ENCODE measurements at regions not wholly inside any gene's neighbourhood (a gene's known extent, or its start where the extent isn't known, plus 50 kb on each side); places are given as distances from the start of the nearest gene placed in this dataset.

DNA sequence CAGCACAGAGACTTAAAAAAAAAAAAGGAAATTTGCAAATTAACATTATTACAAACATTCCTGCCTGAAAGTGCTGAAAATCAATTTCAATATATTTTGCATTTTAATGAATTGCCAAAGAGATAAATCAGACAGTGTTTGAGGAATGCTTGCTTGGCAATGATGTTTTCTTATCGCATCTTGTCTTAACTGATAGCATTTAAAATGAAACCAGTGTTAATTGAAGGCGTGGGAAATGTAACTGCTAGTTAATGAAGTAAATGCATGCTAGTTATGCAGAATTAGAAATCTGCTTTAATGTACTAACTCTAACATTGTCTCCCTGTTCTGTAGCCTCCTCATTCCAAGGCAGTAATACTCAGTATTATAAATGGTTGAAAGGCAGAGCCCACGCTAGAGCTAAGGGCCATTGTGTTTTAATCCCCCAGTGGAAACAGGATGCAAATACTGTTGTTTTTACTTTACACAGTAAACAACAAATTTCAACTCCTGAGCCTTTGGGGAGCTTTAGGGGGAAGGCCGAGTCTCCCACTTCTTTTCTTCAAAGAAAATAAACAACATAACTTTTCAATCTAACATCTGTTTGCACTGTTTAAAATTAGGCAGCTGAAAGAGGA lies 586.9 kb downstream of the TLE4 start:
- POLR2A ChIA-PET = no interaction called here
- no peak for FAIRE-seq
- Histone ChIP-seq H3K4me2 (ENCODE audit: insufficient read depth, low read length) (peak overlapping the region; percentile 82), H3K9me1 (replicated peaks; ENCODE audit: control insufficient read depth, extremely low read depth, insufficient read depth, low read length) (no peaks in the 10 kb centered on the region), H3K4me1 (ENCODE audit: control insufficient read depth, extremely low read depth, insufficient read depth, low read length) (peaks cover 18% of the 10 kb centered on the region), H2AFZ (ENCODE audit: low read depth, low read length) (no peak overlapping the region), H3K9me3 (replicated peaks; ENCODE audit: control insufficient read depth, insufficient read depth, low read length) (no peaks in the 10 kb centered on the region), H3K27me3 (ENCODE audit: control insufficient read depth in 2 of 2, insufficient read depth in 2 of 2, low read length in 2 of 2) (no peaks in the 10 kb centered on the region), H3K36me3 (ENCODE audit: control insufficient read depth in 2 of 2, extremely low read depth in 1 of 2, insufficient read depth in 2 of 2, low read length in 2 of 2) (no peaks in the 10 kb centered on the region), H3K4me3 (replicated peaks in 1 of 3; ENCODE audit: insufficient read depth in 1 of 3, low read depth in 1 of 3, low read length in 3 of 3) (no peak overlapping the region), H3K9ac (replicated peaks; ENCODE audit: extremely low read depth, insufficient read depth, low read length) (no peak overlapping the region), H3K27ac (ENCODE audit: insufficient read depth, low read depth, low read length) (no peak overlapping the region), H4K20me1 (replicated peaks; ENCODE audit: control insufficient read depth, extremely low read depth, insufficient read depth, low read length) (no peaks in the 10 kb centered on the region), H3K79me2 (ENCODE audit: control insufficient read depth, insufficient read depth, low read length) (no peaks in the 10 kb centered on the region)
- intact Hi-C loops (cut with micrococcal nuclease) = loop anchor here (5.0 kb wide), 1 partner anchor 356 kb away; no protein-coding TSS in a partner anchor
- TF ChIP-seq MAX (IDR thresholded peaks at IDR 0.05; ENCODE audit: insufficient read depth, insufficient read length) (no peak), GATA2 (IDR thresholded peaks at IDR 0.05; ENCODE audit: insufficient read depth, insufficient read length, low read depth, low read length) (no peak), MYC (IDR thresholded peaks at IDR 0.05; ENCODE audit: low read depth, low read length) (no peak), EZH2 (IDR thresholded peaks at IDR 0.05; ENCODE audit: borderline replicate concordance, low read depth, low read length, severe bottlenecking) (no peak), FOS (IDR thresholded peaks at IDR 0.05; ENCODE audit: borderline replicate concordance, insufficient read depth, low read length) (no peak), JUN (IDR thresholded peaks at IDR 0.05; ENCODE audit: borderline replicate concordance, insufficient read depth, insufficient read length, low read depth) (no peak), POLR2AphosphoS5 (IDR thresholded peaks at IDR 0.05; ENCODE audit: insufficient read depth, low read depth, low read length) (no peak), POLR2A (IDR thresholded peaks at IDR 0.05; ENCODE audit: low read depth, low read length) (no peak)
- TF ChIP-seq, protein P1, sequence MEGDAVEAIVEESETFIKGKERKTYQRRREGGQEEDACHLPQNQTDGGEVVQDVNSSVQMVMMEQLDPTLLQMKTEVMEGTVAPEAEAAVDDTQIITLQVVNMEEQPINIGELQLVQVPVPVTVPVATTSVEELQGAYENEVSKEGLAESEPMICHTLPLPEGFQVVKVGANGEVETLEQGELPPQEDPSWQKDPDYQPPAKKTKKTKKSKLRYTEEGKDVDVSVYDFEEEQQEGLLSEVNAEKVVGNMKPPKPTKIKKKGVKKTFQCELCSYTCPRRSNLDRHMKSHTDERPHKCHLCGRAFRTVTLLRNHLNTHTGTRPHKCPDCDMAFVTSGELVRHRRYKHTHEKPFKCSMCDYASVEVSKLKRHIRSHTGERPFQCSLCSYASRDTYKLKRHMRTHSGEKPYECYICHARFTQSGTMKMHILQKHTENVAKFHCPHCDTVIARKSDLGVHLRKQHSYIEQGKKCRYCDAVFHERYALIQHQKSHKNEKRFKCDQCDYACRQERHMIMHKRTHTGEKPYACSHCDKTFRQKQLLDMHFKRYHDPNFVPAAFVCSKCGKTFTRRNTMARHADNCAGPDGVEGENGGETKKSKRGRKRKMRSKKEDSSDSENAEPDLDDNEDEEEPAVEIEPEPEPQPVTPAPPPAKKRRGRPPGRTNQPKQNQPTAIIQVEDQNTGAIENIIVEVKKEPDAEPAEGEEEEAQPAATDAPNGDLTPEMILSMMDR (IDR thresholded peaks at IDR 0.05; ENCODE audit: extremely low read depth in 1 of 2, insufficient read depth in 1 of 2, low read depth in 1 of 2, low read length in 2 of 2) = no peak
- BruUV-seq (replicated peaks) = no TSS peak
- DNase-seq (ENCODE audit: low read depth, low spot score) = no peak
- CTCF ChIA-PET = no interaction called here
- dilution Hi-C loops (cut with MboI; ENCODE audit: extremely low pct_ligation_motif_present, low sequenced_read_pairs) = no loop called here
